Stimulated activated naive CD8-positive, alpha-beta T cell treated with anti-CD3 and anti-CD28 coated beads, Interleukin-15, Interleukin-2, amounts not matched to agents 100 U/mL and 50 U/mL, for 24 hours (primary cell): ENCODE measurements at regions not wholly inside any gene's neighbourhood (a gene's known extent, or its start where the extent isn't known, plus 50 kb on each side); places are given as distances from the start of the nearest gene placed in this dataset.
"Not testable (repeated sequence)": the region's sequence is repeated elsewhere in the genome, so short reads cannot be mapped to it uniquely, and the experiment has no call there.

Source experiments
- ATAC-seq: fragments of 150-1000 bp; cut with Tn5 transposase; one replicate; pipeline ENCODE4 v1.10.0; 2021
- DNase-seq: peaks from one replicate; pipeline ENCODE4 v3.0.0; 2021

GRCh38 chr6:134560019-134560418 is 242.1 kb upstream of the SGK1 start:
- no peak for DNase-seq
- ATAC-seq = no peak

- DNase-seq (no peak), ATAC-seq (no peak)
Observed at GRCh38 chr6:134557509-134557908, 239.6 kb upstream of the SGK1 start.

- DNase-seq (no peak), ATAC-seq (no peak)
Observed at GRCh38 chr6:134555672-134556071, 237.8 kb upstream of the SGK1 start.

- ATAC-seq (no peak), DNase-seq (no peak)
Observed at GRCh38 chr6:134553936-134554335, 236.0 kb upstream of the SGK1 start.

- ATAC-seq (no peak), DNase-seq (no peak)
Observed at GRCh38 chr6:134551245-134551960, 233.5 kb upstream of the SGK1 start.

GRCh38 chr6:134550604-134551003 is 232.7 kb upstream of the SGK1 start:
- DNase-seq = no peak
- no peak for ATAC-seq

GRCh38 chr6:134549854-134550253 is 231.9 kb upstream of the SGK1 start:
- DNase-seq (no peak), ATAC-seq (no peak)

GRCh38 chr6:134546962-134547645 is 229.2 kb upstream of the SGK1 start:
- no peak for DNase-seq
- no peak for ATAC-seq

GRCh38 chr6:134544737-134545136 is 226.8 kb upstream of the SGK1 start:
- DNase-seq = no peak
- ATAC-seq = no peak

- DNase-seq (no peak), ATAC-seq (no peak)
Observed at GRCh38 chr6:134543128-134543527, 225.2 kb upstream of the SGK1 start.

GRCh38 chr6:134541001-134541400 is 223.1 kb upstream of the SGK1 start:
- ATAC-seq = no peak
- DNase-seq = no peak

GRCh38 chr6:134539865-134540323 is 222.0 kb upstream of the SGK1 start:
- no peak for DNase-seq
- ATAC-seq = no peak

GRCh38 chr6:134537765-134538164 is 219.9 kb upstream of the SGK1 start:
- not testable (repeated sequence) for ATAC-seq, DNase-seq

GRCh38 chr6:134537146-134537555 is 219.2 kb upstream of the SGK1 start:
- no peak for ATAC-seq
- DNase-seq = no peak

- DNase-seq = no peak
- ATAC-seq = no peak
Observed at GRCh38 chr6:134535831-134536230, 217.9 kb upstream of the SGK1 start.

- DNase-seq (no peak), ATAC-seq (peak; percentile 71)
Observed at GRCh38 chr6:134534708-134535149, 216.8 kb upstream of the SGK1 start.

GRCh38 chr6:134533991-134534390 is 216.1 kb upstream of the SGK1 start:
- DNase-seq (no peak), ATAC-seq (no peak)

- no peak for ATAC-seq
- DNase-seq = no peak
Observed at GRCh38 chr6:134532694-134533624, 215.0 kb upstream of the SGK1 start.

GRCh38 chr6:134531611-134532010 is 213.7 kb upstream of the SGK1 start:
- ATAC-seq (no peak), DNase-seq (no peak)

- ATAC-seq (no peak), DNase-seq (no peak)
Observed at GRCh38 chr6:134531188-134531551, 213.3 kb upstream of the SGK1 start.

- DNase-seq (no peak), ATAC-seq (peak; percentile 43)
Observed at GRCh38 chr6:134529921-134530320, 212.0 kb upstream of the SGK1 start.

GRCh38 chr6:134529305-134529704 is 211.4 kb upstream of the SGK1 start:
- DNase-seq (no peak), ATAC-seq (no peak)
